Heart left ventricle (tissue), 16 donors: ENCODE measurements at regions not wholly inside any gene's neighbourhood (a gene's known extent, or its start where the extent isn't known, plus 50 kb on each side); places are given as distances from the start of the nearest gene placed in this dataset.

Experiments
- ATAC-seq, 4 donors: fragments of 200-7000 bp; cut with Tn5 transposase; one replicate each; pipeline ENCODE4 v1.9.1; 2020 to 2022; ENCODE audit warnings: moderate library complexity in 4 of 4, mild to moderate bottlenecking in 3 of 4, moderate number of reproducible peaks in 1 of 4
- DNase-seq, 5 donors: peaks; one replicate each; pipeline ENCODE4 v3.0.0-alpha.2; 2020
- H3K27ac ChIP-seq, 12 donors: fragments of 200-600 bp; sonication (generic) in 4 of 12; one replicate each; pipeline versions ENCODE4 v1.5.0 to v1.8.0; 2016 to 2022; ENCODE audit warnings: mild to moderate bottlenecking in 2 of 12
- H3K27me3 ChIP-seq, 9 donors: fragments of 200-600 bp; sonication (generic) in 2 of 9; one replicate each; pipeline versions ENCODE4 v1.5.1 to v1.8.0; 2016 to 2022; ENCODE audit warnings: mild to moderate bottlenecking in 3 of 9
- H3K36me3 ChIP-seq, 9 donors: fragments of 200-600 bp; sonication (generic) in 2 of 9; one replicate each; pipeline versions ENCODE4 v1.5.0 to v1.8.0; 2018 to 2022; ENCODE audit warnings: mild to moderate bottlenecking in 2 of 9
- H3K4me1 ChIP-seq, 12 donors: fragments of 200-600 bp; sonication (generic) in 4 of 12; one replicate each; pipeline versions ENCODE4 v1.5.0 to v1.8.0; 2016 to 2022; ENCODE audit warnings: mild to moderate bottlenecking in 3 of 12
- H3K4me3 ChIP-seq, 12 donors: fragments of 200-600 bp; sonication (generic) in 4 of 12; one replicate each; pipeline versions ENCODE4 v1.5.0 to v1.8.0; 2017 to 2022; ENCODE audit warnings: mild to moderate bottlenecking in 9 of 12, moderate library complexity in 4 of 12
- H3K9me3 ChIP-seq, 12 donors: fragments of 200-600 bp; sonication (generic) in 4 of 12; one replicate each; pipeline versions ENCODE4 v1.5.0 to v1.8.0; 2016 to 2022; ENCODE audit warnings: mild to moderate bottlenecking in 1 of 12
- CTCF ChIP-seq, 12 donors: fragments of 200-600 bp; sonication (generic) in 4 of 12; IDR thresholded peaks; one replicate each; pipeline versions ENCODE4 v1.5.0 to v1.8.0; 2018 to 2022; ENCODE audit warnings: antibody characterized with exemption in 12 of 12, mild to moderate bottlenecking in 5 of 12
- POLR2A ChIP-seq, 2 donors: fragments of 450-650 bp; IDR thresholded peaks; one replicate each; pipeline ENCODE4 v1.6.1; 2017; ENCODE audit warnings: antibody characterized with exemption in 2 of 2, mild to moderate bottlenecking in 2 of 2, moderate library complexity in 2 of 2
- WGBS, 4 donors: extraction: QIAGEN DNeasy Blood & Tissue Kit in 2 of 4; methylation state at CpG; one replicate each; pipeline versions ENCODE4 v1.1.5 to v1.1.7; 2013 to 2018; 5-methylcytosine and 5-hydroxymethylcytosine counted together
- intact Hi-C, 10 donors: fragments of 100-400 bp; cut with DNase I; formaldehyde crosslinking; loops; one replicate each; pipeline versions ENCODE4 v1.11.1 to v1.14.2; 2022
- donor health status: ischemic (EF 13 %, LVEDD 7.1; RV severe dilation, severe dysfunction).
- donor health status: healthy with polysubstance abuse.
- donor health status: DM: no; HTN: yes; CAD: no.
- donor health status: DM: no; HTN: no; CAD: no.
- donor health status: ischemic (EF 25% LVEDD 6.9; RV normal size, moderate dysfunction).
- donor health status: ischemic (EF 25% LVEDD 5.7; RV mildly dilated, moderate dysfunction).
- donor health status: healthy.
- donor health status: DM: yes; HTN: yes; CAD: no.
- donor health status: ischemic (EF 35%, LVEDD 5.7; RV mildly dilated, moderate dysfunction).
- donor health status: nonischemic (EF 11% LVEDD 7.7; RV severe dilation, severe dysfunction).
- donor health status: DM: yes; HTN: yes; CAD: no.
- donor health status: PGD.
- donor health status: ischemic (EF 29% LVEDD 5.4; RV normal size, mild dysfunction).
- donor health status: nonischemic (EF 23%, LVEDD 6.1; RV moderate dilation, normal function).

- Histone ChIP-seq H3K4me1 (peaks cover 0 to 46% (median 8%) of the 10 kb centered on the region in 12 donors), H3K36me3 (peaks cover 0 to 7% (median 0%) of the 10 kb centered on the region in 9 donors), H3K27ac (peak overlapping the region; percentile 34 to 91 (median 80)), H3K9me3 (no peaks in the 10 kb centered on the region), H3K4me3 (peak overlapping the region; percentile 15 to 68 (median 60)), H3K27me3 (no peaks in the 10 kb centered on the region)
- intact Hi-C loops, result loop anchor here in 7 of 10 donors (1.0 to 10.0 kb wide), 8 partner anchors 14 to 1108 kb away; partner anchors contain the start of gene ABT1 (in 1 of the 7)
- TF ChIP-seq CTCF (IDR thresholded peaks at IDR 0.05) (no peak), POLR2A (IDR thresholded peaks at IDR 0.05) (peak; percentile 53 to 97)
- DNase-seq (peak; percentile 81 to 89 (median 86)), ATAC-seq (peak; percentile 94 to 98 (median 97))
- 0 to 1% (median 1%) methylated on average over 38 to 53 of the region's 53 CpGs for WGBS, 4 donors
Measured at GRCh38 chr6:27132532-27133280, 114.8 kb upstream of the PRSS16 start.

- Histone ChIP-seq H3K9me3 (no peaks in the 10 kb centered on the region), H3K27ac (peak overlapping the region in 9 of 12 donors; percentile 7 to 91 (median 85)), H3K36me3 (peaks cover 0 to 12% (median 0%) of the 10 kb centered on the region in 9 donors), H3K4me1 (peaks cover 0 to 53% (median 9%) of the 10 kb centered on the region in 12 donors), H3K27me3 (no peaks in the 10 kb centered on the region), H3K4me3 (peak overlapping the region; percentile 15 to 68 (median 60))
- intact Hi-C loops, result loop anchor here in 6 of 10 donors (2.0 to 10.0 kb wide), 7 partner anchors 13 to 1109 kb away; partner anchors contain the start of gene ABT1 (in 1 of the 6)
- DNase-seq (peak; percentile 30 to 79 (median 63)), ATAC-seq (peak in 2 of 4 donors; percentile 10 to 21)
- 3 to 14% (median 10%) methylated on average over 31 to 43 of the region's 43 CpGs for WGBS, 4 donors
- no peak for TF ChIP-seq CTCF (IDR thresholded peaks at IDR 0.05)
- TF ChIP-seq POLR2A (IDR thresholded peaks at IDR 0.05), result no peak
Measured at GRCh38 chr6:27133281-27134227, 113.9 kb upstream of the PRSS16 start.

GRCh38 chr6:27135087-27135657 lies 112.3 kb upstream of the PRSS16 start:
- peak overlapping the region in 1 of 12 donors; percentile 11 for H3K27ac ChIP-seq
- 92 to 95% (median 94%) methylated on average over 3 of the region's 3 CpGs for WGBS, 4 donors
- no peak for TF ChIP-seq POLR2A (IDR thresholded peaks at IDR 0.05)
- no peak for TF ChIP-seq CTCF (IDR thresholded peaks at IDR 0.05)
- peaks cover 0 to 61% (median 17%) of the 10 kb centered on the region in 12 donors for H3K4me1 ChIP-seq
- H3K4me3 ChIP-seq, result no peak overlapping the region
- intact Hi-C loops, result loop anchor here in 4 of 10 donors (10.0 kb wide), 3 partner anchors 820 to 1110 kb away; a partner anchor contains a TSS
- DNase-seq, result no peak
- no peaks in the 10 kb centered on the region for H3K9me3 ChIP-seq
- ATAC-seq, result no peak
- H3K27me3 ChIP-seq, result no peaks in the 10 kb centered on the region
- H3K36me3 ChIP-seq, result peaks cover 0 to 12% (median 0%) of the 10 kb centered on the region in 9 donors
